Rectal smooth muscle tissue (tissue), 1 donor: ENCODE measurements at regions not wholly inside any gene's neighbourhood (a gene's known extent, or its start where the extent isn't known, plus 50 kb on each side); places are given as distances from the start of the nearest gene placed in this dataset.

ENCODE experiments used
- H3K27ac ChIP-seq: one replicate; pipeline ENCODE4 v1.7.0; 2013; ENCODE audit warnings: low read depth, low read length, inconsistent platforms
- H3K27me3 ChIP-seq: one replicate; pipeline ENCODE4 v1.7.0; 2013; ENCODE audit warnings: low read length; ENCODE audit not compliant: control insufficient read depth, insufficient read depth
- H3K36me3 ChIP-seq: one replicate; pipeline ENCODE4 v1.7.0; 2013; ENCODE audit warnings: low read length; ENCODE audit not compliant: control insufficient read depth, insufficient read depth
- H3K4me1 ChIP-seq: one replicate; pipeline ENCODE4 v1.7.0; 2013; ENCODE audit warnings: low read length; ENCODE audit not compliant: control insufficient read depth, insufficient read depth
- H3K4me3 ChIP-seq: one replicate; pipeline ENCODE4 v1.7.0; 2013; ENCODE audit warnings: low read length
- H3K9ac ChIP-seq: one replicate; pipeline ENCODE4 v1.7.0; 2013; ENCODE audit warnings: low read length

- Histone ChIP-seq H3K4me3 (no peak overlapping the region), H3K9ac (no peak overlapping the region), H3K27ac (no peak overlapping the region), H3K27me3 (no peaks in the 10 kb centered on the region), H3K36me3 (no peaks in the 10 kb centered on the region), H3K4me1 (no peaks in the 10 kb centered on the region)
These were observed 191.7 kb upstream of the STK17B start for GRCh38 chr2:196362973-196363549.

- H3K27me3 ChIP-seq = no peaks in the 10 kb centered on the region
- no peak overlapping the region for H3K9ac ChIP-seq
- no peak overlapping the region for H3K27ac ChIP-seq
- H3K36me3 ChIP-seq = no peaks in the 10 kb centered on the region
- H3K4me3 ChIP-seq = no peak overlapping the region
- H3K4me1 ChIP-seq = no peaks in the 10 kb centered on the region
These were observed 193.8 kb upstream of the STK17B start for GRCh38 chr2:196365145-196365544.

GRCh38 chr2:196365923-196366322 is 194.5 kb upstream of the STK17B start:
- Histone ChIP-seq H3K4me3 (no peak overlapping the region), H3K27ac (no peak overlapping the region), H3K27me3 (no peaks in the 10 kb centered on the region), H3K36me3 (no peaks in the 10 kb centered on the region), H3K9ac (no peak overlapping the region), H3K4me1 (no peaks in the 10 kb centered on the region)

GRCh38 chr2:196367633-196368032 is 196.3 kb upstream of the STK17B start:
- H3K4me3 ChIP-seq = no peak overlapping the region
- no peak overlapping the region for H3K9ac ChIP-seq
- H3K27me3 ChIP-seq = no peaks in the 10 kb centered on the region
- no peak overlapping the region for H3K27ac ChIP-seq
- H3K4me1 ChIP-seq = peaks cover 5% of the 10 kb centered on the region
- H3K36me3 ChIP-seq = no peaks in the 10 kb centered on the region

- Histone ChIP-seq H3K4me3 (no peak overlapping the region), H3K4me1 (peaks cover 6% of the 10 kb centered on the region), H3K27ac (no peak overlapping the region), H3K36me3 (no peaks in the 10 kb centered on the region), H3K9ac (no peak overlapping the region), H3K27me3 (no peaks in the 10 kb centered on the region)
These were observed 197.3 kb upstream of the STK17B start for GRCh38 chr2:196368546-196369225.

- Histone ChIP-seq H3K9ac (no peak overlapping the region), H3K4me1 (peaks cover 6% of the 10 kb centered on the region), H3K4me3 (no peak overlapping the region), H3K27ac (no peak overlapping the region), H3K27me3 (no peaks in the 10 kb centered on the region), H3K36me3 (no peaks in the 10 kb centered on the region)
These were observed 198.6 kb upstream of the STK17B start for GRCh38 chr2:196369967-196370366.

- peaks cover 6% of the 10 kb centered on the region for H3K4me1 ChIP-seq
- H3K9ac ChIP-seq = no peak overlapping the region
- H3K27ac ChIP-seq = no peak overlapping the region
- no peak overlapping the region for H3K4me3 ChIP-seq
- no peaks in the 10 kb centered on the region for H3K27me3 ChIP-seq
- H3K36me3 ChIP-seq = no peaks in the 10 kb centered on the region
These were observed 199.0 kb upstream of the STK17B start for GRCh38 chr2:196370381-196370780.

GRCh38 chr2:196372276-196372809 is 201.0 kb upstream of the STK17B start:
- peaks cover 6% of the 10 kb centered on the region for H3K4me1 ChIP-seq
- H3K4me3 ChIP-seq = no peak overlapping the region
- no peaks in the 10 kb centered on the region for H3K36me3 ChIP-seq
- no peaks in the 10 kb centered on the region for H3K27me3 ChIP-seq
- no peak overlapping the region for H3K9ac ChIP-seq
- H3K27ac ChIP-seq = no peak overlapping the region

- no peaks in the 10 kb centered on the region for H3K36me3 ChIP-seq
- H3K9ac ChIP-seq = no peak overlapping the region
- peak overlapping the region; percentile 3 for H3K27ac ChIP-seq
- no peak overlapping the region for H3K4me3 ChIP-seq
- H3K4me1 ChIP-seq = peaks cover 6% of the 10 kb centered on the region
- no peaks in the 10 kb centered on the region for H3K27me3 ChIP-seq
These were observed 201.7 kb upstream of the STK17B start for GRCh38 chr2:196372811-196373664.

- Histone ChIP-seq H3K36me3 (no peaks in the 10 kb centered on the region), H3K27ac (no peak overlapping the region), H3K4me3 (no peak overlapping the region), H3K27me3 (no peaks in the 10 kb centered on the region), H3K4me1 (peaks cover 10% of the 10 kb centered on the region), H3K9ac (no peak overlapping the region)
These were observed 205.9 kb upstream of the STK17B start for GRCh38 chr2:196376984-196377877.

- H3K4me3 ChIP-seq = no peak overlapping the region
- H3K4me1 ChIP-seq = peaks cover 5% of the 10 kb centered on the region
- H3K27ac ChIP-seq = no peak overlapping the region
- no peaks in the 10 kb centered on the region for H3K27me3 ChIP-seq
- H3K9ac ChIP-seq = no peak overlapping the region
- H3K36me3 ChIP-seq = no peaks in the 10 kb centered on the region
These were observed 208.2 kb upstream of the STK17B start for GRCh38 chr2:196379600-196379999.

GRCh38 chr2:196380098-196380497 is 208.7 kb upstream of the STK17B start:
- H3K36me3 ChIP-seq = no peaks in the 10 kb centered on the region
- no peak overlapping the region for H3K9ac ChIP-seq
- no peaks in the 10 kb centered on the region for H3K27me3 ChIP-seq
- H3K4me3 ChIP-seq = no peak overlapping the region
- no peak overlapping the region for H3K27ac ChIP-seq
- peaks cover 5% of the 10 kb centered on the region for H3K4me1 ChIP-seq
